ENCODE measurements at regions not wholly inside any gene's neighbourhood (a gene's known extent, or its start where the extent isn't known, plus 50 kb on each side); places are given as distances from the start of the nearest gene placed in this dataset.

GRCh38 chr21:35575280-35575915, 484.9 kb downstream of the SETD4 start:
- H3K27ac Mint-ChIP-seq (ENCODE audit: unreplicated experiment) = no peak overlapping the region
- no peak overlapping the region for H3K4me3 Mint-ChIP-seq (ENCODE audit: unreplicated experiment)
- TF ChIP-seq CTCF (IDR thresholded peaks at IDR 0.05; ENCODE audit: unreplicated experiment) = no peak

GRCh38 chr21:35573472-35574374, 486.6 kb downstream of the SETD4 start:
- Mint-ChIP-seq H3K36me3 (ENCODE audit: low read depth, unreplicated experiment) (no peaks in the 10 kb centered on the region), H3K4me1 (ENCODE audit: unreplicated experiment) (no peaks in the 10 kb centered on the region)
- DNase-seq (ENCODE audit: low spot score) = no peak

More at GRCh38 chr21:35575280-35575915, 484.9 kb downstream of the SETD4 start:
- Mint-ChIP-seq H3K36me3 (ENCODE audit: low read depth, unreplicated experiment) (no peaks in the 10 kb centered on the region), H3K4me1 (ENCODE audit: unreplicated experiment) (no peaks in the 10 kb centered on the region), H3K27me3 (ENCODE audit: unreplicated experiment) (no peaks in the 10 kb centered on the region), H3K9me3 (ENCODE audit: unreplicated experiment) (no peaks in the 10 kb centered on the region)
- DNase-seq (ENCODE audit: low spot score) = no peak

GRCh38 chr21:35571910-35572309, 488.4 kb downstream of the SETD4 start:
- no peak for DNase-seq (ENCODE audit: low spot score)
- no peaks in the 10 kb centered on the region for H3K4me1 Mint-ChIP-seq (ENCODE audit: unreplicated experiment)
- TF ChIP-seq CTCF (IDR thresholded peaks at IDR 0.05; ENCODE audit: unreplicated experiment) = no peak
- H3K27ac Mint-ChIP-seq (ENCODE audit: unreplicated experiment) = no peak overlapping the region
- H3K4me3 Mint-ChIP-seq (ENCODE audit: unreplicated experiment) = no peak overlapping the region
- H3K27me3 Mint-ChIP-seq (ENCODE audit: unreplicated experiment) = no peaks in the 10 kb centered on the region
- peaks cover 3% of the 10 kb centered on the region for H3K36me3 Mint-ChIP-seq (ENCODE audit: low read depth, unreplicated experiment)
- no peaks in the 10 kb centered on the region for H3K9me3 Mint-ChIP-seq (ENCODE audit: unreplicated experiment)

More at GRCh38 chr21:35573472-35574374, 486.6 kb downstream of the SETD4 start:
- TF ChIP-seq CTCF (IDR thresholded peaks at IDR 0.05; ENCODE audit: unreplicated experiment) = no peak
- H3K4me3 Mint-ChIP-seq (ENCODE audit: unreplicated experiment) = no peak overlapping the region
- H3K9me3 Mint-ChIP-seq (ENCODE audit: unreplicated experiment) = no peaks in the 10 kb centered on the region
- no peak overlapping the region for H3K27ac Mint-ChIP-seq (ENCODE audit: unreplicated experiment)
- no peaks in the 10 kb centered on the region for H3K27me3 Mint-ChIP-seq (ENCODE audit: unreplicated experiment)

GRCh38 chr21:35568643-35569042, 491.7 kb downstream of the SETD4 start:
- TF ChIP-seq CTCF (IDR thresholded peaks at IDR 0.05; ENCODE audit: unreplicated experiment) = no peak
- peaks cover 1% of the 10 kb centered on the region for H3K27me3 Mint-ChIP-seq (ENCODE audit: unreplicated experiment)
- H3K4me3 Mint-ChIP-seq (ENCODE audit: unreplicated experiment) = no peak overlapping the region
- H3K36me3 Mint-ChIP-seq (ENCODE audit: low read depth, unreplicated experiment) = peaks cover 3% of the 10 kb centered on the region
- no peaks in the 10 kb centered on the region for H3K9me3 Mint-ChIP-seq (ENCODE audit: unreplicated experiment)
- no peaks in the 10 kb centered on the region for H3K4me1 Mint-ChIP-seq (ENCODE audit: unreplicated experiment)
- H3K27ac Mint-ChIP-seq (ENCODE audit: unreplicated experiment) = no peak overlapping the region
- no peak for DNase-seq (ENCODE audit: low spot score)

GRCh38 chr21:35566874-35567273, 493.5 kb downstream of the SETD4 start:
- Mint-ChIP-seq H3K27ac (ENCODE audit: unreplicated experiment) (no peak overlapping the region), H3K4me1 (ENCODE audit: unreplicated experiment) (no peaks in the 10 kb centered on the region), H3K36me3 (ENCODE audit: low read depth, unreplicated experiment) (peaks cover 3% of the 10 kb centered on the region), H3K9me3 (ENCODE audit: unreplicated experiment) (no peaks in the 10 kb centered on the region), H3K27me3 (ENCODE audit: unreplicated experiment) (peaks cover 1% of the 10 kb centered on the region), H3K4me3 (ENCODE audit: unreplicated experiment) (no peak overlapping the region)
- no peak for DNase-seq (ENCODE audit: low spot score)
- TF ChIP-seq CTCF (IDR thresholded peaks at IDR 0.05; ENCODE audit: unreplicated experiment) = no peak

All from endothelial cell (in vitro differentiated cells).